NOMO-1 treated with dmso at 0.1 percent for 144 hours (cell line): ENCODE measurements at regions not wholly inside any gene's neighbourhood (a gene's known extent, or its start where the extent isn't known, plus 50 kb on each side); places are given as distances from the start of the nearest gene placed in this dataset.

Source experiments
- DNase-seq: peaks from one replicate; lab custom pipeline; 2025; ENCODE audit not compliant: unreplicated experiment; lab: John Stamatoyannopoulos, UW

DNA sequence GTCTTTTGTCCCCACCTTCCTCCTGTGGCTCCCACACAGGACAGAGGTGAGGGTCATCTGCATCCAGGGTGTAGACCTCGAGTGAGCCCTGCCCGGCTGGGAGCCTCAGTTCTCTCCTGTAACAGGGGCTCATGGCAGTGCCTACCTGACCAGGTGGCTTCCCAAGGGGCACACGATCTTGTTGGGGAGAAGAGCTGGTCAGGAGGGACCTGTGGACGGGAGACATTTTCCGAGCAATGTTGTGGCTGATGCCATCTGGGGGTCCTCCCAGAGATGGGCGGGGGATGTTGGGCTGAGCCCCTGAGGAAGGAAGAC is 51.9 kb downstream of the CEBPB start:
- no peak for DNase-seq

DNA sequence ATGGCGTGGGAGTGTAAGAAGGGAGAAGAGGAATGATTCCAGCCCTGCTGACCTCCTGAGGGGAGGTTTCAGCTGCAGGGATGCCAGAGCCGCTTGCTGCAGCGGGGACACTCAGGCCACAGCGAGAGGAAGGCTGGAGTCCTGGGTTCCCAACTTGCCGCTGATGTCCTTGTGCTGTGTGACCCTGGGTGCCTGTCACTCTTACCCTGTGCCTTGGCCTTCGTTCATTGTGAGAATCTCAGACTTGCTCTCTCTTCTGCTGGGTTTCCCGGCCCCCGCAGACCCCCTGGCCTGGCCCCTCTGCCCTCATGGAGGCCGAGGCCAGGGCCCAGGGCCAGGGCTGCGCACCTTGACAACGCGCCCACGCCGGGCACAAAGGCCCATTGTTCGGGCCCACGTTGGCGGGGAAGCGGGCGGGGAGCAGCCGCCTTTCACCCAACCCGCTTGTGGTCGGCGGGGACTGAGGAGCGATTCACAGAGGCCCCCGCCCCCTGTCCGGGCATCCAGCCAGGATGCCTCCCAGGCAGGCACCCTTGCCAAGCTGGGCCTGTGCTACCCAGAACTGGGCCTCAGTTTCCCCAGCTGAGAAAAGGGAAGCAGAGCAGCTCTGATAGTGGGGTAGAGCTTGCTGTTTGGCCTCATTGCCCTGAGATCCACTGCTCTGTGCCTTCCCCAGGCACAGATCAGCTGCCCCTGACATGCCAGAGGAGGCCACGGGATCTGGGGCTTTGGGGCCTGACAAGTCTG is 52.4 kb downstream of the CEBPB start:
- DNase-seq = no peak

DNA sequence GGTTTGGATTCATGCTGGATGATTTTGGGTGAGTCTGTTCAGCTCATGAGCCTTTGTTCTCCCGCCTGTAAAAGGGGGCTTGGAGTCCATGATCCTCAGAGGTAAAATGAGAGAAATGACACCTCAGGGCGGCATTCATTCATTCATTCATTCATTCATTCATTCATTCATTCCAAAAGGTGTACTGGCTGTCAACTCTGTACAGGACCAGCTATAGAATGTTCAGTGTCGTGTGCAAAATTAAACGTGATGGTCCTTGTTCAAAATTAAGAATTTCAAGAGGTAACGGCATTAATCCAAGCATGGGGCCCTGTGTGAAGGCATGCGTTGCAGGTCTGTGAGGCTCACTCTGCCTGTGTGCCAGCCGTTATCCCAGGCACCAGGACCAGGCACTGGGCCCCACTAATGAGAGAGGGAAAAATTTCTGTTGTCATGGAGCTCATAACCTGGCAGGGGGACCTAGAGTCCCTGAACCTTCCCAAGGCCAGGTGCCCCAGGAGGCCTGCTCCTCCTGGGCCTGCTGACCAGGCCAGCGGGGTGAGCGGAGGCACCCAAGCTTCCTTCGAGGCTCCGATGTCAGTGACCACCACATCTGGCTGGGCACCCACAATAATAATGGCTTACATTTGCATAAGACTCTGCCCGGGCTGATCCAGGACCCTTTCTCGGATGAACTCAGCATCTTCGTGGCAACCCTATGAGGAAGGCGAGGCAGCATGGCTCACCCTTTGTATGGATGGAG is 53.2 kb downstream of the CEBPB start:
- DNase-seq = no peak

DNA sequence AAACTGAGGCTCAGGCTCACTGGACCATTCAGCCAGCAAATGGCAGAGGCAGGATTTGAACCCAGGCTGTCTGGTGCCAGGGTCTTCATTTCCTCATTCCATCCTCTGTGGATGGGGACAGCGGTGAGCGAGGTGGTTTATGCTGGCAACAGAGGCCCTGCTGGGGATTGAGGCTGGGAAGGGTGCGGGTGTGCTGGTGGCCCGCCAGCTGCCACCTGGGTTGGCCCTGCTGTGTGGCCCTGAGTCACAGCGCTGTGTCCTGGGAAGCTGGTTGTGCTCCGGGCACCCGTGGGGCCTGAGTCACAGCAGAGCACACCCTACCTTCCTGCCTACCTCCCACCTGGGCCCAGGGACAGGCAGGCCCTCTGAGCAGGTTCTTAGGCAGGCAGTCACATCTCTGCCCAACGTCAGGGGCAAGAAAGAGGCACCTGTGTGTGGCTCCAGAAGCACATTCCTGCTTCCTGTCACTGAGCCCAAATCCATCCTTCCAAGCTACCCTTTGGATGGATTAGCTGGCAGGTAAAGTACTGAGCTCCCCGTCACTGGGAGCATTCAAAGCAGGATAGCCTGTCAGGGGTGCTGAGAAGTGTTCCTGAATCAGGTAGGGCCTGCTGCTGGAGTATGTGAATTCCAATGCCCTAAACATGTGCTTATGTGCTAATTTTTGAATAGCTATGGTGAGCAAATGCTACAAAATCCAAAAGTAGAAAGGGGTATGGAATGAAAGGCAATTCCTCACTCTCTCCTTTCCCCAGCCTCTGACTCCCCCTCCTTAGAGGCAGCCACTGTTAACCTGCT is 53.9 kb downstream of the CEBPB start:
- no peak for DNase-seq

DNA sequence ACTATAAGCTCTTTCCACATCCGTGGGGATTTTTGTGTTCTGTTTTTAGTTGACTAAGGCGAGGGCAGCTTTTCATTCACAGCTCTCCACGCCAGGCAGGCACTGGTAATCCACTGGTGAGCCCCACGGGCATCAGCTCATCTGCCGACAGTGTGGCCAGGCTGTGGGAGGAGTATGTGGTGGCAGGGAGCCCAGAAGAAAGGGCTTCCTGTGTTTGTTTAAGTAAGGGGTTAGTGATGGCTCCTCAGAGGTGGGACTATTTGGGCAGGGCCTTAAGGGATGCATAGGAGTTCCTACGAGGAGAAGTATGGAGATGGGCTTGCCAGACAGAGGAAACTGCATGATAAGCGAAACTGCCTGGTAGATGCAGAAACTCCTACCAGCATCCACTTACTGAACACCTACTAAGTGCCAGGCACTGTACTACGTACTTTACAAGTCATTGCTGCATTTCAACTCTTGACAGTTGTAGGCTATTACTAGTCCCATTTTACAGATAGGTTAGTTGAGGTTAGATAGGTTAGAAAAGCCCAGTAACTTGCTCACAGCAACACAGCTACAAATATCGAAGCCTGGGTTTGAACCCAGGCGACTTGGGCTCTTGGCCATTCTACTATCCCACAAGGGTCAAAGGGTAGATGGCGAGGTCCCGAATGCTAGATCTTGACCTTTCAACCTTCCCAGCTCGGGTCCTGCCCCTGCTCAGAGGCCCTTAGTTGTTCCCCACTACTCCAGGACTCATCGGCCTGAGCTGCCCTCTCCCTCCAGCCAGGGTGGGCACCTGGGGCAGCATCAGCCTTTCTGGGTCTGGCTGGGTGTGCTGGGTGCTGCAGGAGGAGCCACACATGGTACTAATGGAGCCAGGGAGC is 55.1 kb downstream of the CEBPB start:
- no peak for DNase-seq

DNA sequence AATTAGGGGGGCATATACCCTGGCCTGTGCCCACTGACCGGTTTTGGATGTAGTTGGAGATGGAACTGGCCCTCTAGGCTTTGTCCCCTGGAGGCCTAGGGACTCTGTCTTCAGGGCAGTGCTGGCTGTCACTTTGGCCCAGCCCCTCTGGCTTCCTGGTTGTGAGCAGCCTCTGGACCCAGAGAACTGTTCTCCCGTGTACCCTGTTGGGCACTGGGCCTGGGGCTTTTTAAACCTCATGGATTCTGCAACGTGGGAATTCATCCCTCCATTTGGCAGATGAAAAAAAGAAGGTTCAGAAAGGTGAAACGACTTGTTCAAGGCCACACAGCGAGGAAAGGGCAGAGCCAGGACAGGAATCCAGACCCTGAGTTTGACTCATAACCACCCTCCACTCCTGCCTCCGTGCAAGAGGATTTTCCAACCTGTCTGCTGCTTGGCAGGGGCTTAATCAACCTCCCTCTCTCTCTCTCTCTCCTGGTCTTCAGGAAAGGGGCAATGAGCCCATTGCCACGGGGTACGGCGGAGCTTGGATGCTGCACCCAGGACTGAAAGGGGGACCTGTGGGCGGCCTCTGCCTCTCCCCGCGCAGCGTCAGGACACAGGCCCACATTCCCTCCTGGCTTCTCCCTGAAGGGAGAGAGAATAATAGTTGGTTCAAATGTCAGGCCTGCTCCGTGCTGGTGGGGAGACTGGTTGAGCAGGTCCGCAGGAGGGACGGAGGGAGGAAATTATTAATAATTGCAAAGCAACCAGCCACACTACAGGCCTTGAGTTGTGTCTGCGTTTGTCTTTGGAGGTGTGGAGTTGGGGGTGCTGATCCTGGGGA is 56.0 kb downstream of the CEBPB start:
- no peak for DNase-seq

DNA sequence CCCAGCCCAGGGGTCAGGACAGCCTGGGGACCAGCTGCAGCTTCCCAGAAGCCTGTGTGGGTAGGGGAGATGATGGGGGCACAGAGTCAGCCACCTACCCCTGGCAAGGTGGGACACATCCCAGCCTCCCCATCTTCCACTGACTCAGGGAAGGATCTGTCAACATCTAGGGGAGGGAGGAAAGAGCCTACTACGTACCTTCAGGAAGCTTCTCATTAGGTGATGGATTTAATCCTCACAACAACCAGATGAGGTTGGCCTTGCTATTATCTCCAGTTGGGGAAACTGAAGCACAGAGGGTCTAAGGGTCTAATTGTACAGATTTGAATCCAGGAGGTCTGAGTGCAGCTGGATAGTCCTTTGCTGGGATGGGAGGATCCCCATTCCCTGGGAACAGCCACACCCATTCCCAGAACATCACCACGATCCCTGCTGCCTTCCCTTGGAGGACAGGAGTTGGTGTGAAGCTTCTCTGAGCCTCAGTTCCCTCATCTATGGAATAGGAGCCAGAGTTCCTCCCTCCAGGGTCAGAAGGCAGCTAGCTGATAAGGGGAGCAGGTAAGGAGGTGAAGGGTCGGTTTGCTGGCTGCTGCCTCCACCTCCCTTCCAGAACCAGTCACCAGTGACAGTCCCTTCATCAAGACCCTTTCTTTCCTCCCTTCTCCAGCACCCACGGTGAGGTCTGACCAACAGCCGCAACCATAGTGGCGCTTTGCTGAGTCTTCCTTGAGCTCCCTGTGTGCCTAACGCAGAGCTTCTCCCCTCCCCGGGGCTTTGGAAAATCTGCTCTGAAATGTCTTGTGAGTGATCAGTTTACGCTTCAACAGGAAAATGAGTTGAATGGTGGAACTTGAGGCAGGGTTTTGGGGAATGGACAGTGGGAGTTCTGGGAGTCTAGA is 56.8 kb downstream of the CEBPB start:
- no peak for DNase-seq

DNA sequence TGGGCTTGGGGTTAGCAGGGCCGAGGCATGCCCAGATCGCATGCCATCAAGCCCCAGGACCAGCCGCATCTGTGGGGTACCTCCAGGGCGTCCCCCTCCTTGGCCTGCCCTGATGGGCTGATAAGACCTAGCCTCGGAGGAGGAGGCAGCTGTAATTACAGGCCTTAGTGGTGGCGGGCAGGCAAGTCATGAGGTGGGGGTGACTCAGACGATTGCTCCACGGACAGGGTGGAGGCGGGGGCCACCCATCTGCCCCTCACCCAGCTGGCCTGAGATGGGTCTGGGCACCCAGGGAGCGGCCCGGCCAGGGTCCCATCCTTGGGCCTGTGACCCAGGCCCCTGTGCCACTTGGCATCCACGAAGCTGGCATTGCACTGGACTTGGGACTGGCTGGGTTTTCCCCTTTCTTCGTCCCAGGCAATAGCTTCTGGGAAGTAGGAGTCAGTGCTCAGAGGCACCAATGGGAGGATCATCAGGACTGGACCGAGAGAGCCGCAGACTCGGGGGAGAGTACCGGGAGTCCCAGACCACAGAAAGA is 57.5 kb downstream of the CEBPB start:
- no peak for DNase-seq

DNA sequence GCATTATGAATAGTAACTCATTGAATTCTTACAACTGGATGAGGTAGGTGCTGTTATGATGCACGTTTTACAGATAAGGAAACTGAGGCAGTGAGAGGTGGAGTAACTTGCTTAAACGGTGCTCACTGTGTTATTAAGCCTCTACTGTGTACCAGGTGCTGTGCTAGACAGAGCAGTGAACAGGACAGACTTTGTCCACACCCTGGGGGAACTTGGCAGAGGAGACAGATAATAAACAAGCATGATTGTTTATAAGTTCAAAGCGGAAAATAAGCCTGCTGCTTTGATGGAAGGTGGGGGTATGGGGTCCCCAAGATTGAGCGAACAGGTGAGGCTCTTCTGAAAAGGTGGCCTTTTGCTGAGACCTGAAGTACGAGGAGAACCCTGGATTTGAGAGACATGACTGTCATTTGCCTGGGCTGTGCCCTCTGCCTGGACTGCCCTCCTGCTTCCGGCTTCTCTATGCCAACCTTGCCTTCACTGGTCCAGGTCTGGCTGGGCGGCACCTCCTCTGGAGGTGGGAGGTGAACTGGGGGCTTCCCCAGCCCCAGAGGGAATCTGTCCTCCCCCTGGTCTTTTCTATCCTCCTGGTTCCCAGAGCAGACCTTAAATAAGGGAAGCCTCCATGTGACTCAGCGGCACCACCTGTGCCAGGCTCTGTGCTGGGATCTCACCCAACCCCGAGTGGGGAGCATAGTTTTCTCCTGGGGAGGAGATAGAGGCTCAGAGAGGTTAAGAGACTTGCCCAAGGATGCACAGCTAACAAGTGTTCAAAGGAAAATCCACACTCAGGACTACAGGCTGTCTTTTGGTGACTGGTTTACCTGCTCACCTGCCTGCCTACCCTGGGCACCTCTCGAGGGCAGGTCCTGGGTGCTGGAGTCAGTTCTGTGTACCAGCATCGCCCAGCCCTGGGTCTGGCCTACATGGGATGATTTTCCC is 59.1 kb downstream of the CEBPB start:
- no peak for DNase-seq

DNA sequence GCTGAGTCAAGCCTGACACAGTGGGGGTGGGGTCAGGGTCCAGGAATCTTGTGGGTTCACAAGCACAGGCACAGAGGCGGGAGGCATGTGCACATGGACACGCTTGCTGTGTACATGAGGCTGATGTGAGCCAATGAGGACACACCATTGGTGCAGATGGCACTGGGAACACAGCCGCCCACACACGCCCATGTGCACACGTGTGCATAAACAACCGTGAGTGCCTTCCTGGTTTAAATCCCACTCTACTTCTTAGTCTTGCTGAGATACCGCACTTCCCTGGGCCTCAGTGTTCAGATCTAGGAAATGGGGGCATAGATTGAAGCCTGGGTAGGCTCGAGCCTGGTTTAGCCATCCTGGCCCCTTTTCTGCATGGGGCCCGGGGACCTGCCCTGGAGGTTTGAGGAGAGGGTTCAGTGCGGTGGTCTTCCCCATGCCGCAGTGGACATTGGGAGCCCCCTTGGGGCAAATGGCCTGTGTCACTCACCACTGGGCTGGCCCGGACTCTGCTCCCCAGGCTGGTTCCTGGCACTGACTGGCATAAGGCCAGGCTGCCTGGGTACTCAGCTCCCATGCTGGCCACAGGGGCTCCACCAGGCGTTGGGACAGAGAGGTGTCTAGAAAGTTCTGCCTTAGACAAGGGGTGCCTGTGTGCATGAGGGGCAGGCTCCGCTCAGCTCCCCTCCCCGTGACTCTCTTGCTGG is 60.2 kb downstream of the CEBPB start:
- DNase-seq = no peak

DNA sequence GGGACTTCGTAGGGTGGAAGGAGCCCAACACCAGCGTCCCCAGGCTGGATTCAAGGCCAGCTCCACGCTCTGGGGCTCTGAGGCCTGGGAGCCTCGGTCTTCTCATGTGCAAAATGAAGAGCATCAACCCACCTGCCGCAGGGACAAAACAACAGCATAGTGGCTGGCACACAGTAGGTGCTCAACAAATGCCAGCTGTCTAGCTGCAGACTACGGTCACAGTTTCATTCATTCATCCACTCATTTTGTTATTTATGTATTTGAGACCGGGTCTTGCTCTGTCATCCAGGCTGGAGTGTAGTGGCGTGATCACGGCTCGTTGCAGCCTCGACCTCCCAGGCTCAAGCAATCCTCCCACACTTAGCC is 60.7 kb downstream of the CEBPB start:
- DNase-seq = no peak

DNA sequence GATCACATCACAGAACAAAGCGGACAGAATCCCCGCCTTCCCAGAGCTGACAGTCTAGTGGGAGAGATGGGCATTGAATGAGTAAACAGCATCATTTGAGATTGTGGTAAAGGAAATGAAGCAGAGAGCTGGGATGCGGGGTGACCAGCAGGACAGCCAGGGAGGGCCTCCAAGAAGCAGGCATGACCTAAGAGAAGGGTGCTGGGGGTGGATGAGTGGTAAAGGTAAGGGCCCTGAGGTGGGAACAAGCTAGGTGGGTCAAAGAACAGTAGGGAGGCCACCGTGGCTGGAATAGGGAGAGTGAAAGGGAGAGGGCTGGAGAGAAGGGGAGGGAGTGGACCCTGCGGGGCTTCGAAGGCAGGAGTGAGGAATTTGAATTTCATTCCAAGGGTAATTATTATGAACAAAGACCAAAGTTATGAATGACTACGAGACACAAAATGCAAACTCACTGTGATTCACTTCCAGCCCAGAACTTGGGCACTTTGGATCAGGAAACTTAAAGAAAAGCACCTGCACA is 61.4 kb downstream of the CEBPB start:
- DNase-seq = no peak

DNA sequence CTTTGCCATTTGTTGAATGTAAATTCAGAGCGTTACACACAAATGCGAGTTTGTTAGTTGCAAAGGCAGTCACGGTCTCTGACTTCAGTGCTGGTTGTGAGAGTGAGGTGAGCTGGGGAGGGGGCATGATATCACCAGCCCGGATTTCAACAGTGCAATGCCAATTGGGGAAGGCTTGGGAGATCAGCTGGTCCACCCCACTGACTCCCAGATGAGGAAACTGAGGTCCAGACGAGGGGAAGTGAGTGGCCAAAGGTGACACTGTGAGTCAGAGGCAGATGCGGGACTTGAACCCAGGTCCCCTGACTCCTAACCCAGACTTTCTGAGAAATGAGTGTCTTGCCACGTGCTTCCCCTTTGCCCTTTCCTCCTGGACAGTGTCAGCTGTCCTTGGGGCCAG is 62.1 kb downstream of the CEBPB start:
- DNase-seq = no peak

DNA sequence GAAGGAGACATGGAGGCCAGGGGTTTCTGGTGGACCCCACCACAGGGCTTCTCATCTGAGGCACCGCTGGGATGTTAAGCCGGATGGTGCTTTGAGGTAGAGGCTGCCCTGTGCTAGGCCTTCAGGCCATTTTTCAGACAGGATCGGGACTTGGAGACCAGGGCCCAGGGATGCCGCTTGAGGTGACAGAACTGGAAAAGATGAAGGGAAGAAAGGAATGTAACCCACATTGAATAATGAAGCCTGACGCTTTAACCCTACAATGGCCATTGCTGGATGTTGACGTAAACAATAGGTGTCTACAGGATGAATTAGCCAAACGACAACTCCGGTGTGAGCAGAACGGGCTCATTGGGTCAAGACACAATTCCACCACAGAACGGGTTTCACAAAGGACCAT is 62.5 kb downstream of the CEBPB start:
- DNase-seq = no peak

DNA sequence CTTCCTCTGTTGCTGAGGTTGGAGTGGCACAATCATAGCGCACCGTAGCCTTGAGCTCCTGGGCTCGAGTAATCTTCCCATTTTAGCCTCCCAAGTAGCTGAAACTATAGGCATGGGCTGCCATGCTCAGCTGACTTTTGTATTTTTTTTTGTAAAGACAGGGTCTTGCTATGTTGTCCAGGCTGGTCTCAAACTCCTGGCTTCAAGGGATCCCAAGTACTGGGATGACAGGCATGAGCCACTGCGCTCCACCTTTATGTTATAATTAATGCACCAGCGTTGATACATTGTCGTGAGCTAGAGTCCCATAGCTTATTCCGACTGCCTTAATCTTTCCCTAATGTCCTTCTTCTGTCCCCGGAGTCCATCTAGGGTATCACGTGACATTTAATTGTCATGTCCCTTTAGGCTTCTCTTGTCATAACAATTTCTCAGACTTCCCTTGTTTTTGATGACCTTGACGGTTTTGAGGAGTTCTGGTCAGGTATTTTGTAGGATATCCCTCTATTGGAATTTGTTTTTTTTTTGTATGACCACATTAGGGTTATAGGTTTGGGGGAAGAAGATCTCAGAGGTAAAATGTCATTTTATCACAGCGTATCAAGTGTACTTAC is 63.9 kb downstream of the CEBPB start:
- DNase-seq = no peak

DNA sequence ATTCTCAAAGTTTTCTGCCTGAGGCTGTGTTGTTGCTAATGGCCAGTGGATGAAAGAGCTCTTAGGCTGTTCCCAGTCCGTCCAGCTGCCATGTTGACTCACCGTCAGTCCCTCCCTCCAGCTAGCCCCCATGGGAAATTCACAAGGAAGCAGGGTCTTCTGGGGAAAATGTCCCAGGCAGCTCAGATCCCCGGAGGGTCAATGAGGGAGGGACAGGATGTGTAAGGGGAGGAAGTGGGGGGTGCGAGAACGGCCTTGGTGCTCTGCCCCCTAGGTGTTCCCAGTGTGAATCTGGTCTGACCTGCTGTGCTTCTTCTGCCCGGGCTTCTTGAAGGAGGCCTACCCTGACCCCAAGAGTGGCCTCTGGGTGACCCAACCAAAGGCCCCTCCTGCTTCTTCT is 65.9 kb downstream of the CEBPB start:
- no peak for DNase-seq

DNA sequence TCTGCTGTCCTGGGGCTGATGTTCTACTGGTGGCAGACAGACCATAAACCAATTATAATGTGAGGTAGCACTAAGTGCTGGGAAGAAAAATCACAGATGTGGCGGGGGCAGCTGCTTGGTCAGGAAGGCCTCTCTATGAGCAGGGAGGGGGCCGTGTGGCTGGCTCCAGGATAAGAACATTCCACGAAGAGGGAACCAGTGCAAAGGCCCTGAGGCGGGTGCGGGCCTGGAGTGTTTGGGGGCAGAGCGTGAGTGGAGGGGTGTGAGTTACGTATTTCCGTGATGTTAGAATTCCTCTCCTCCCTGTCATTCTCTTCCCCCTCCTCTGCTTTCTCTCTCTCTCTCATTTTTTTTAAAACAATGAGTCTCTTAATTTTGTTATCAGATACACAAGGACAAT is 67.2 kb downstream of the CEBPB start:
- DNase-seq = no peak
